CD4-positive, alpha-beta T cell treated with Interleukin-15 for 4 hours (primary cell): ENCODE measurements at regions not wholly inside any gene's neighbourhood (a gene's known extent, or its start where the extent isn't known, plus 50 kb on each side); places are given as distances from the start of the nearest gene placed in this dataset.

ENCODE experiments used
- DNase-seq: peaks from one replicate; pipeline ENCODE4 v3.0.0-alpha.2; 2020; ENCODE audit warnings: low spot score

GRCh38 chr13:105530468-105530867, 1005.0 kb downstream of the EFNB2 start:
- DNase-seq = no peak

GRCh38 chr13:105527127-105527526, 1008.3 kb downstream of the EFNB2 start:
- no peak for DNase-seq

- no peak for DNase-seq
These were observed 1015.7 kb downstream of the EFNB2 start for GRCh38 chr13:105519771-105520170.

GRCh38 chr13:105518086-105518485, 1017.4 kb downstream of the EFNB2 start:
- no peak for DNase-seq

- DNase-seq = no peak
These were observed 1021.1 kb downstream of the EFNB2 start for GRCh38 chr13:105514401-105514800.

GRCh38 chr13:105513448-105513847, 1022.0 kb downstream of the EFNB2 start:
- DNase-seq = no peak

GRCh38 chr13:105509981-105510762, 1025.3 kb downstream of the EFNB2 start:
- DNase-seq = no peak

GRCh38 chr13:105506463-105506862, 1029.0 kb downstream of the EFNB2 start:
- DNase-seq = no peak

- DNase-seq = no peak
These were observed 1033.3 kb downstream of the EFNB2 start for GRCh38 chr13:105502193-105502592.

GRCh38 chr13:105497597-105497996, 1037.9 kb downstream of the EFNB2 start:
- no peak for DNase-seq

- no peak for DNase-seq
These were observed 1043.2 kb downstream of the EFNB2 start for GRCh38 chr13:105492216-105492615.

GRCh38 chr13:105491345-105491744, 1044.1 kb downstream of the EFNB2 start:
- no peak for DNase-seq

- DNase-seq = no peak
These were observed 1050.4 kb downstream of the EFNB2 start for GRCh38 chr13:105485081-105485480.

GRCh38 chr13:105474983-105475610, 1060.4 kb downstream of the EFNB2 start:
- no peak for DNase-seq

- DNase-seq = no peak
These were observed 1063.8 kb downstream of the EFNB2 start for GRCh38 chr13:105471673-105472072.

- no peak for DNase-seq
These were observed 1069.1 kb downstream of the EFNB2 start for GRCh38 chr13:105466376-105466775.

GRCh38 chr13:105465745-105466144, 1069.7 kb downstream of the EFNB2 start, which contains the start of gene DAOA:
TSS of gene DAOA (plus strand) at chr13:105466045.
- no peak for DNase-seq

- DNase-seq = no peak
These were observed 1070.2 kb downstream of the EFNB2 start for GRCh38 chr13:105465251-105465650.

GRCh38 chr13:105464249-105464648, 1071.2 kb downstream of the EFNB2 start:
- no peak for DNase-seq

GRCh38 chr13:105463011-105463501, 1072.4 kb downstream of the EFNB2 start:
- no peak for DNase-seq

- DNase-seq = no peak
These were observed 1073.4 kb downstream of the EFNB2 start for GRCh38 chr13:105462098-105462497.

- no peak for DNase-seq
These were observed 1082.6 kb downstream of the EFNB2 start for GRCh38 chr13:105452895-105453294.

GRCh38 chr13:105450784-105451183, 1084.7 kb downstream of the EFNB2 start:
- DNase-seq = no peak
